ENCODE measurements at regions not wholly inside any gene's neighbourhood (a gene's known extent, or its start where the extent isn't known, plus 50 kb on each side); places are given as distances from the start of the nearest gene placed in this dataset.

DNA sequence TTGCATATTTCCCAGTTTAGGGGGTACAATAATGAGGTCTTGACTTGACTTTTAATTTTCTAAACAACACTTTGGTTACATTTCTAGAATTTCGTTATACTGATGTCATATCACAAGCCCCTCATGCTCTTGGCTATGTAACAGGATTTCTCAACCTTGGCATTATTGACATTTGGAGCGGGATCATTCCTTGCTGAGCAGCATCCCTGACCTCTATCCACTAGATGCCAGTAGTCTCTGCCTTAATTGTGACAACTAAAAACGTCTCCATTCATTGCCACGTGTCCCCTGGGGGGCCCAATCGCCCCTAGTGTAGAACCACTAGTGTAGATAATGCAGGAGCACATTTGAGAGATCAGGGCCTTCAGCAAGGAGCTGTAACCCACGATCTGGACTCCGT, 234.2 kb upstream of the MID1 start:
- DNase-seq (ENCODE audit: low spot score) = no peak
- Mint-ChIP-seq H3K36me3 (no peaks in the 10 kb centered on the region), H3K9me3 (no peaks in the 10 kb centered on the region), H3K4me1 (peaks cover 16% of the 10 kb centered on the region), H3K27ac (no peak overlapping the region), H3K4me3 (no peak overlapping the region), H3K27me3 (ENCODE audit: insufficient read depth, low read depth) (peaks cover under 1% of the 10 kb centered on the region)
- H2AFZ ChIP-seq (replicated peaks) = no peak overlapping the region
- no peak overlapping the region for H3K4me3 ChIP-seq
- H4K20me1 ChIP-seq (ENCODE audit: low read depth) = no peaks in the 10 kb centered on the region
- TF ChIP-seq EZH2phosphoT487 (IDR thresholded peaks at IDR 0.05) = no peak
- TF ChIP-seq EZH2 (IDR thresholded peaks at IDR 0.05) = no peak
- TF ChIP-seq CTCF (IDR thresholded peaks at IDR 0.05) = no peak
- no peak overlapping the region for H3K9ac ChIP-seq
- no peaks in the 10 kb centered on the region for H3K36me3 ChIP-seq
- no peaks in the 10 kb centered on the region for H3K79me2 ChIP-seq (ENCODE audit: low read depth)
- no peaks in the 10 kb centered on the region for H3K4me1 ChIP-seq
- H3F3A ChIP-seq (ENCODE audit: low read depth) = no peaks in the 10 kb centered on the region
- H3K27ac ChIP-seq = no peak overlapping the region
- no peak overlapping the region for H3K4me2 ChIP-seq
- no peaks in the 10 kb centered on the region for H3K27me3 ChIP-seq
- no peaks in the 10 kb centered on the region for H3K9me3 ChIP-seq (ENCODE audit: low read depth)

GRCh38 chrX:10855845-10856244, 235.5 kb upstream of the MID1 start:
- H3K4me1 ChIP-seq = no peaks in the 10 kb centered on the region
- DNase-seq (ENCODE audit: low spot score) = no peak
- H3K27me3 Mint-ChIP-seq (ENCODE audit: insufficient read depth, low read depth) = peaks cover 2% of the 10 kb centered on the region
- H3K4me2 ChIP-seq = no peak overlapping the region
- no peaks in the 10 kb centered on the region for H3K9me3 ChIP-seq (ENCODE audit: low read depth)
- H3K4me3 ChIP-seq = no peak overlapping the region
- no peak overlapping the region for H3K4me3 Mint-ChIP-seq
- H3K36me3 Mint-ChIP-seq = peaks cover under 1% of the 10 kb centered on the region
- no peak overlapping the region for H3K27ac ChIP-seq
- peaks cover 16% of the 10 kb centered on the region for H3K4me1 Mint-ChIP-seq
- H4K20me1 ChIP-seq (ENCODE audit: low read depth) = no peaks in the 10 kb centered on the region
- TF ChIP-seq CTCF (IDR thresholded peaks at IDR 0.05) (no peak), EZH2 (IDR thresholded peaks at IDR 0.05) (no peak), EZH2phosphoT487 (IDR thresholded peaks at IDR 0.05) (no peak)
- no peaks in the 10 kb centered on the region for H3K27me3 ChIP-seq
- no peaks in the 10 kb centered on the region for H3K36me3 ChIP-seq
- no peaks in the 10 kb centered on the region for H3K79me2 ChIP-seq (ENCODE audit: low read depth)
- H3K9ac ChIP-seq = no peak overlapping the region
- H2AFZ ChIP-seq (replicated peaks) = no peak overlapping the region
- H3F3A ChIP-seq (ENCODE audit: low read depth) = no peaks in the 10 kb centered on the region
- H3K9me3 Mint-ChIP-seq = peaks cover under 1% of the 10 kb centered on the region
- H3K27ac Mint-ChIP-seq = no peak overlapping the region

DNA sequence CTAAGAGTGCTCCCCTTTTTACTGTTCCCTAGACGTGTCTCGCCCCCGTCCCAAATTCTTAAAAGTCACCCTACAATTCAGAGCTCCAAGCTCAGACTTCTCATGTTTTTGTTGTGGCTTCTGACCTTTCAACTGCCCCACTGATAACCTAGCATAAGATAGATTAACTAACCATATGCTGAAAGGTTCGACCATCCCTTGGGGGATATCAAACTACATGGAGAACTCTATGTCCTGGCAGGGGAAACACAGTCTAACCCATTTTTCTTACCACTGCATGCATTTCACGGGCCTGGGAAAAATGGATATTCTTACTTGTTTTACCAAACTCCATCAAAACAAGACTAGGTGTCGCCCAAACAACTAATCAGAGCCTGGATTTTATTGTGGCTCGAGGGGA, 236.4 kb upstream of the MID1 start:
- no peaks in the 10 kb centered on the region for H3K79me2 ChIP-seq (ENCODE audit: low read depth)
- H3K4me2 ChIP-seq = no peak overlapping the region
- Mint-ChIP-seq H3K27me3 (ENCODE audit: insufficient read depth, low read depth) (peaks cover 2% of the 10 kb centered on the region), H3K27ac (no peak overlapping the region), H3K36me3 (peaks cover 3% of the 10 kb centered on the region), H3K9me3 (peaks cover 3% of the 10 kb centered on the region), H3K4me1 (peaks cover 16% of the 10 kb centered on the region), H3K4me3 (no peak overlapping the region)
- H3K9me3 ChIP-seq (ENCODE audit: low read depth) = no peaks in the 10 kb centered on the region
- H3F3A ChIP-seq (ENCODE audit: low read depth) = no peaks in the 10 kb centered on the region
- H3K4me1 ChIP-seq = no peaks in the 10 kb centered on the region
- H4K20me1 ChIP-seq (ENCODE audit: low read depth) = no peaks in the 10 kb centered on the region
- H2AFZ ChIP-seq (replicated peaks) = no peak overlapping the region
- no peak for DNase-seq (ENCODE audit: low spot score)
- H3K27me3 ChIP-seq = no peaks in the 10 kb centered on the region
- H3K36me3 ChIP-seq = no peaks in the 10 kb centered on the region
- no peak overlapping the region for H3K9ac ChIP-seq
- no peak overlapping the region for H3K4me3 ChIP-seq
- TF ChIP-seq EZH2phosphoT487 (IDR thresholded peaks at IDR 0.05) = no peak
- no peak for TF ChIP-seq EZH2 (IDR thresholded peaks at IDR 0.05)
- no peak for TF ChIP-seq CTCF (IDR thresholded peaks at IDR 0.05)
- H3K27ac ChIP-seq = no peak overlapping the region

All from neural progenitor cell (in vitro differentiated cells).